ENCODE measurements at regions not wholly inside any gene's neighbourhood (a gene's known extent, or its start where the extent isn't known, plus 50 kb on each side); places are given as distances from the start of the nearest gene placed in this dataset.

- H3K36me3 ChIP-seq = no peaks in the 10 kb centered on the region
- no peak overlapping the region for H3K27ac ChIP-seq
- no peak for DNase-seq (ENCODE audit: low spot score)
- peaks cover 0 to 5% of the 10 kb centered on the region in 2 donors for H3K4me1 ChIP-seq (ENCODE audit: control insufficient read depth in 1 of 2, low read depth in 2 of 2)
- H3K27me3 ChIP-seq (replicated peaks; ENCODE audit: insufficient read depth) = no peaks in the 10 kb centered on the region
- H3K9me3 ChIP-seq = no peaks in the 10 kb centered on the region
- no peak for ATAC-seq (ENCODE audit: insufficient number of reproducible peaks, low FRiP score, low read depth)
- no peak for TF ChIP-seq CTCF (IDR thresholded peaks at IDR 0.05)
- H3K4me3 ChIP-seq = no peak overlapping the region
Observed at GRCh38 chrX:63508668-63509067, 157.5 kb upstream of the SPIN4 start.

GRCh38 chrX:63506320-63506719, 155.2 kb upstream of the SPIN4 start:
- DNase-seq (ENCODE audit: low spot score) (no peak), ATAC-seq (ENCODE audit: insufficient number of reproducible peaks, low FRiP score, low read depth) (no peak)
- Histone ChIP-seq H3K4me1 (ENCODE audit: control insufficient read depth in 1 of 2, low read depth in 2 of 2) (no peaks in the 10 kb centered on the region), H3K27ac (no peak overlapping the region), H3K36me3 (no peaks in the 10 kb centered on the region), H3K9me3 (no peaks in the 10 kb centered on the region), H3K4me3 (no peak overlapping the region), H3K27me3 (replicated peaks; ENCODE audit: insufficient read depth) (no peaks in the 10 kb centered on the region)
- no peak for TF ChIP-seq CTCF (IDR thresholded peaks at IDR 0.05)

- no peaks in the 10 kb centered on the region for H3K36me3 ChIP-seq
- H3K27ac ChIP-seq = no peak overlapping the region
- H3K9me3 ChIP-seq = no peaks in the 10 kb centered on the region
- no peaks in the 10 kb centered on the region for H3K27me3 ChIP-seq (replicated peaks; ENCODE audit: insufficient read depth)
- H3K4me3 ChIP-seq = no peak overlapping the region
- ATAC-seq (ENCODE audit: insufficient number of reproducible peaks, low FRiP score, low read depth) (no peak), DNase-seq (ENCODE audit: low spot score) (no peak)
- H3K4me1 ChIP-seq (ENCODE audit: control insufficient read depth in 1 of 2, low read depth in 2 of 2) = no peaks in the 10 kb centered on the region
- TF ChIP-seq CTCF (IDR thresholded peaks at IDR 0.05) = no peak
Observed at GRCh38 chrX:63503541-63503940, 152.4 kb upstream of the SPIN4 start.

- ATAC-seq (ENCODE audit: insufficient number of reproducible peaks, low FRiP score, low read depth) = no peak
- no peak for TF ChIP-seq CTCF (IDR thresholded peaks at IDR 0.05)
- peak; percentile 1 for DNase-seq (ENCODE audit: low spot score)
- no peak overlapping the region for H3K4me3 ChIP-seq
- peaks cover 0 to 11% of the 10 kb centered on the region in 2 donors for H3K4me1 ChIP-seq (ENCODE audit: control insufficient read depth in 1 of 2, low read depth in 2 of 2)
- no peaks in the 10 kb centered on the region for H3K27me3 ChIP-seq (replicated peaks; ENCODE audit: insufficient read depth)
- H3K36me3 ChIP-seq = no peaks in the 10 kb centered on the region
- no peaks in the 10 kb centered on the region for H3K9me3 ChIP-seq
- peak overlapping the region in 1 of 2 donors; percentile 12 for H3K27ac ChIP-seq
Observed at GRCh38 chrX:63488546-63489373, 137.6 kb upstream of the SPIN4 start.

GRCh38 chrX:63475200-63475599, 124.1 kb upstream of the SPIN4 start:
- Histone ChIP-seq H3K27me3 (replicated peaks; ENCODE audit: insufficient read depth) (no peaks in the 10 kb centered on the region), H3K4me3 (no peak overlapping the region), H3K9me3 (peaks cover 8% of the 10 kb centered on the region), H3K27ac (no peak overlapping the region), H3K36me3 (no peaks in the 10 kb centered on the region), H3K4me1 (ENCODE audit: control insufficient read depth in 1 of 2, low read depth in 2 of 2) (no peaks in the 10 kb centered on the region)
- no peak for TF ChIP-seq CTCF (IDR thresholded peaks at IDR 0.05)
- DNase-seq (ENCODE audit: low spot score) (no peak), ATAC-seq (ENCODE audit: insufficient number of reproducible peaks, low FRiP score, low read depth) (no peak)
